K562 (cell line): ENCODE measurements at regions not wholly inside any gene's neighbourhood (a gene's known extent, or its start where the extent isn't known, plus 50 kb on each side); places are given as distances from the start of the nearest gene placed in this dataset.
A peak's percentile ranks its signal among the peaks of the same experiment; 100 is the strongest.
"Not testable (repeated sequence)": the region's sequence is repeated elsewhere in the genome, so short reads cannot be mapped to it uniquely, and the experiment has no call there.

Source experiments
- ATAC-seq: fragments of 200-7000 bp; cut with Tn5 transposase; 3 replicates; pipeline ENCODE4 v1.9.1; 2020; ENCODE audit warnings: moderate library complexity
- BruUV-seq: library from RNA; stranded (reverse); fragments of 400-500 nt; replicated peaks from 2 replicates; lab custom pipeline; 2021; lab: Mats Ljungman, UMichigan
- CTCF ChIA-PET: fragments of 300-600 bp; formaldehyde crosslinking; extraction: SDS; loops from one replicate; lab custom pipeline; 2021; ENCODE audit warnings: low intra/inter-chr PET ratio; lab: Yijun Ruan, JAX
- POLR2A ChIA-PET: fragments of 300-600, 350-650 bp; sonication (Branson Sonifier 250); formaldehyde crosslinking; extraction: SDS; loops from one replicate; lab custom pipeline; 2021; ENCODE audit warnings: antibody characterized with exemption, inconsistent platforms; lab: Yijun Ruan, JAX
- DNase-seq, 4 experiments: peaks; one replicate each; pipeline versions ENCODE4 v3.0.0 to v3.0.0-alpha.2; 2011 to 2018; ENCODE audit warnings: low spot score in 3 of 4, mixed read lengths in 3 of 4; ENCODE audit errors: extremely low read depth in 1 of 4
- FAIRE-seq: peaks from 2 replicates; lab custom pipeline; 2011; peaks lifted over from hg19 to GRCh38; lab: Jason Lieb, UNC
- H2AFZ ChIP-seq: 2 replicates; pipeline ENCODE4 v1.6.0; 2011; ENCODE audit warnings: low read depth, low read length, control low read depth, inconsistent platforms
- H3K27ac ChIP-seq: fragments of 200-600 bp; 3 replicates; pipeline ENCODE4 v1.8.0; 2011; ENCODE audit warnings: low read depth, mild to moderate bottlenecking, control low read depth, inconsistent platforms, low read length, moderate library complexity, mixed read lengths; ENCODE audit errors: extremely low read depth
- H3K27me3 ChIP-seq, 2 experiments: fragments of 300-600 bp in 1 of 2; 2 replicates in 1 of 2; 3 replicates in 1 of 2; pipeline versions ENCODE4 v1.6.0 to v1.8.0; 2011; ENCODE audit warnings: inconsistent platforms in 2 of 2, low read length in 2 of 2, mild to moderate bottlenecking in 1 of 2, mixed read lengths in 1 of 2, moderate library complexity in 1 of 2; ENCODE audit not compliant: control insufficient read depth in 2 of 2, insufficient read depth in 2 of 2
- H3K36me3 ChIP-seq: fragments of 300-600 bp; 3 replicates; pipeline ENCODE4 v1.8.0; 2011; ENCODE audit warnings: mild to moderate bottlenecking, low read length, inconsistent platforms; ENCODE audit not compliant: control insufficient read depth, insufficient read depth
- H3K4me1 ChIP-seq, 2 experiments: fragments of 200-600 bp in 1 of 2; replicated peaks in 1 of 2; 2 replicates in 1 of 2; 3 replicates in 1 of 2; pipeline versions ENCODE4 v1.5.1 to v1.8.0; 2011; ENCODE audit warnings: inconsistent platforms in 2 of 2, low read length in 2 of 2, mild to moderate bottlenecking in 1 of 2, mixed read lengths in 1 of 2, moderate library complexity in 1 of 2; ENCODE audit not compliant: control insufficient read depth in 2 of 2, insufficient read depth in 2 of 2
- H3K4me2 ChIP-seq: 2 replicates; pipeline ENCODE4 v1.6.1; 2011; ENCODE audit warnings: low read length, control low read depth, inconsistent platforms, mixed read lengths; ENCODE audit not compliant: insufficient read depth
- H3K4me3 ChIP-seq: fragments of 200-600 bp; sonication (generic), shearing (Covaris generic); 2 replicates; pipeline ENCODE4 v1.5.1; 2016; ENCODE audit warnings: control low read depth, inconsistent platforms
- H3K79me2 ChIP-seq: fragments of 200-600 bp; 3 replicates; pipeline ENCODE4 v1.8.0; 2011; ENCODE audit warnings: low read length, inconsistent platforms; ENCODE audit not compliant: control insufficient read depth, insufficient read depth
- H3K9ac ChIP-seq, 2 experiments: 2 replicates each; pipeline versions ENCODE4 v1.6.0 to v1.6.1; 2011; ENCODE audit warnings: low read depth in 2 of 2, low read length in 2 of 2, control low read depth in 1 of 2, inconsistent platforms in 1 of 2, mild to moderate bottlenecking in 1 of 2, mixed read lengths in 1 of 2; ENCODE audit not compliant: insufficient read depth in 1 of 2
- H3K9me1 ChIP-seq: one replicate; pipeline ENCODE4 v1.6.0; 2011; ENCODE audit warnings: inconsistent platforms, mild to moderate bottlenecking, low read length, moderate library complexity; ENCODE audit not compliant: control insufficient read depth, insufficient read depth
- H3K9me3 ChIP-seq: replicated peaks from 2 replicates; pipeline ENCODE4 v1.5.1; 2011; ENCODE audit warnings: low read depth, low read length, inconsistent platforms; ENCODE audit not compliant: control insufficient read depth, insufficient read depth
- H4K20me1 ChIP-seq: replicated peaks from 2 replicates; pipeline ENCODE4 v1.6.1; 2011; ENCODE audit warnings: low read length, inconsistent platforms, mixed read lengths; ENCODE audit not compliant: control insufficient read depth, insufficient read depth
- BCOR ChIP-seq: fragments of 450-650 bp; IDR thresholded peaks from 2 replicates; pipeline ENCODE4 v1.6.1; 2016
- KDM1A ChIP-seq, 2 experiments: fragments of 450-650 bp; IDR thresholded peaks; 2 replicates each; pipeline ENCODE4 v1.6.1; 2016; ENCODE audit warnings: mild to moderate bottlenecking in 2 of 2
- RBM25 ChIP-seq: fragments of 200-400 bp; formaldehyde crosslinking; IDR thresholded peaks from 2 replicates; pipeline ENCODE4 v1.6.1; 2018; ENCODE audit warnings: low read length, low read depth, moderate library complexity; ENCODE audit not compliant: severe bottlenecking
- ZNF146 ChIP-seq: IDR thresholded peaks from one replicate; pipeline ENCODE4 v1.6.1; 2018; ENCODE audit warnings: missing compliant biosample characterization; ENCODE audit not compliant: unreplicated experiment
- WGBS: fragments of 100-300 bp; shearing (Covaris generic); methylation state at CpG from one replicate; pipeline ENCODE4 v1.1.6; 2016; ENCODE audit warnings: low coverage, mixed read lengths; ENCODE audit not compliant: insufficient coverage; ENCODE audit errors: missing lambda C conversion rate; 5-methylcytosine and 5-hydroxymethylcytosine counted together
- in situ Hi-C: fragments of 300-500 bp; cut with MboI; formaldehyde crosslinking; loops from 4 replicates; pipeline ENCODE4 v1.15.0; 2018; ENCODE audit warnings: inconsistent platforms, mixed read lengths
- intact Hi-C: fragments of 100-400 bp; cut with micrococcal nuclease; formaldehyde crosslinking; loops from 2 replicates; pipeline ENCODE4 v1.14.2; 2022

DNA sequence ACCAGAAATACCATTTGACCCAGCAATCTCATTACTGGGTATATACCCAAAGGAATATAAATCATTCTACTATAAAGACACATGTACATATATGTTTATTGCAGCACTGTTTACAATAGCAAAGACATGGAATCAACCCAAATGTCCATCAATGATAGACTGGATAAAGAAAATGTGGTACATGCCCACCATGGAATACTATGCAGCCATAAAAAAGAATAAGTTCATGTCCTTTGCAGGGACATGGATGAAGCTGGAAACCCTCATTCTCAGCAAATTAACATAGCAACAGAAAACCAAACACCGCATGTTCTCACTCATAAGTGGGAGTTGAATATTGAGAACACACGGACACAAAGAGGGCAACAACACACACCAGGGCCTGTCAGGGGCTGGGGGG, 193.6 kb upstream of the SLC7A11 start:
- POLR2A ChIA-PET, H4K20me1 ChIP-seq, H3K4me3 ChIP-seq, H3K27me3 ChIP-seq, H3K27ac ChIP-seq, H3K9me3 ChIP-seq, H3K9ac ChIP-seq, H3K79me2 ChIP-seq, intact Hi-C loops, ATAC-seq, H3K36me3 ChIP-seq, H3K4me2 ChIP-seq, H2AFZ ChIP-seq, FAIRE-seq, H3K9me1 ChIP-seq, BruUV-seq, DNase-seq, CTCF ChIA-PET, in situ Hi-C loops: not testable (repeated sequence)
- peaks cover 0 to 18% of the 10 kb centered on the region in 2 experiments; a peak in 3 of 5 replicates for H3K4me1 ChIP-seq
- TF ChIP-seq ZNF146 (CRISPR knock-in tag) (peak; percentile 94), BCOR (peak; percentile 62; the same call in 1 of the 2 replicates), KDM1A (IDR thresholded peaks at IDR 0.05) (0 out of 4 replicates have a peak, but pooled peaks have one; percentile 10 to 12), RBM25 (peak; percentile 41)
- 86% methylated on average over 2 of the region's 2 CpGs for WGBS

DNA sequence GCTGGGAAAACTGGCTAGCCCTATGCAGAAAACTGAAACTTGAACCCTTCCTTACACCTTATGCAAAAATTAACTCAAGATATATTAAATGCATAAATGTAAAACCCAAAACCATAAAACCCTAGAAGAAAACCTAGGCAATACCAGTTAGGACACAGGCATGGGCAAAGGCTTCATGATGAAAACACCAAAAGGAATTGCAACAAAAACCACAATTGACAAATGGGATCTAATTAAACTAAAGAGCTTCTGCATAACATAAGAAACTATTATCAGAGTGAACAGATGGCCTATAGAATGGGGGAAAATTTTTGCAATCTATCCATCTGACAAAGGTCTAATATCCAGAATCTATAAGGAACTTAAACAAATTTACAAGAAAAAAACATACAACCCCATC, 192.9 kb upstream of the SLC7A11 start:
- H3K4me1 ChIP-seq = peaks cover 0 to 18% of the 10 kb centered on the region in 2 experiments; a peak in 3 of 5 replicates
- CTCF ChIA-PET, H3K36me3 ChIP-seq, H3K27ac ChIP-seq, POLR2A ChIA-PET, BruUV-seq, intact Hi-C loops, H3K9me1 ChIP-seq, in situ Hi-C loops, H3K79me2 ChIP-seq, H3K9ac ChIP-seq, FAIRE-seq, DNase-seq, ATAC-seq, H3K4me2 ChIP-seq, H3K27me3 ChIP-seq, H2AFZ ChIP-seq, H3K9me3 ChIP-seq, H3K4me3 ChIP-seq, H4K20me1 ChIP-seq: not testable (repeated sequence)
